CD14-positive monocyte (primary cell): ENCODE measurements at regions not wholly inside any gene's neighbourhood (a gene's known extent, or its start where the extent isn't known, plus 50 kb on each side); places are given as distances from the start of the nearest gene placed in this dataset.

Experiments used
- DNase-seq, 3 donors: peaks; one replicate each; pipeline ENCODE4 v3.0.0-alpha.2; 2011 to 2022
- H2AFZ ChIP-seq: 2 replicates; pipeline ENCODE4 v1.6.0; 2012; ENCODE audit warnings: mild to moderate bottlenecking, low read depth, low read length, inconsistent platforms; ENCODE audit not compliant: insufficient read depth, poor library complexity, severe bottlenecking
- H3K27ac ChIP-seq, 2 donors: 1 replicate in 1 of 2; 2 replicates in 1 of 2; pipeline ENCODE4 v1.5.1; 2012 to 2013; ENCODE audit warnings: low read length in 2 of 2, control low read depth in 1 of 2, inconsistent platforms in 1 of 2, low read depth in 1 of 2, mild to moderate bottlenecking in 1 of 2
- H3K27me3 ChIP-seq, 2 donors: one replicate each; pipeline versions ENCODE4 v1.6.0 to v1.6.1; 2011 to 2013; ENCODE audit warnings: low read length in 2 of 2; ENCODE audit not compliant: control insufficient read depth in 2 of 2, insufficient read depth in 2 of 2
- H3K36me3 ChIP-seq, 2 donors: replicated peaks in 1 of 2; 1 replicate in 1 of 2; 2 replicates in 1 of 2; pipeline versions ENCODE4 v1.5.1 to v1.6.1; 2012 to 2013; ENCODE audit warnings: low read length in 2 of 2, control low read depth in 1 of 2, inconsistent platforms in 1 of 2, mild to moderate bottlenecking in 1 of 2; ENCODE audit not compliant: insufficient read depth in 2 of 2, control insufficient read depth in 1 of 2
- H3K4me1 ChIP-seq, 2 donors: 1 replicate in 1 of 2; 2 replicates in 1 of 2; pipeline versions ENCODE4 v1.5.1 to v1.6.1; 2012 to 2013; ENCODE audit warnings: low read length in 2 of 2, control low read depth in 1 of 2, inconsistent platforms in 1 of 2, mild to moderate bottlenecking in 1 of 2, moderate library complexity in 1 of 2; ENCODE audit not compliant: insufficient read depth in 2 of 2, control insufficient read depth in 1 of 2
- H3K4me2 ChIP-seq: replicated peaks from 2 replicates; pipeline ENCODE3; 2012; ENCODE audit warnings: low read length, moderate library complexity, mild to moderate bottlenecking; ENCODE audit not compliant: poor library complexity, severe bottlenecking; ENCODE audit errors: extremely low read depth
- H3K4me3 ChIP-seq, 3 experiments: fragments of 200-600 bp in 1 of 3; sonication (generic) in 1 of 3; replicated peaks in 1 of 3; 1 replicate in 2 of 3; 2 replicates in 1 of 3; pipeline ENCODE4 v1.5.1; 2011 to 2013; ENCODE audit warnings: low read length in 3 of 3, mild to moderate bottlenecking in 3 of 3, control low read depth in 2 of 3, low read depth in 2 of 3, inconsistent platforms in 1 of 3, moderate library complexity in 1 of 3
- H3K79me2 ChIP-seq: 2 replicates; pipeline ENCODE4 v1.6.0; 2012; ENCODE audit warnings: mild to moderate bottlenecking, control low read depth, inconsistent platforms, low read length, moderate library complexity; ENCODE audit not compliant: insufficient read depth
- H3K9ac ChIP-seq: 2 replicates; pipeline ENCODE4 v1.6.0; 2017; ENCODE audit warnings: low read length, mild to moderate bottlenecking; ENCODE audit not compliant: insufficient read depth, poor library complexity, severe bottlenecking
- H3K9me3 ChIP-seq, 2 donors: replicated peaks in 1 of 2; 1 replicate in 1 of 2; 2 replicates in 1 of 2; pipeline versions ENCODE4 v1.5.1 to v1.6.1; 2012 to 2013; ENCODE audit warnings: low read length in 2 of 2, control low read depth in 1 of 2; ENCODE audit not compliant: control insufficient read depth in 1 of 2, insufficient read depth in 1 of 2
- H4K20me1 ChIP-seq: 2 replicates; pipeline ENCODE4 v1.6.0; 2012; ENCODE audit warnings: mild to moderate bottlenecking, low read length, control low read depth, moderate library complexity; ENCODE audit not compliant: insufficient read depth
- H3K27ac Mint-ChIP-seq, 7 donors: one replicate each; pipeline ENCODE4 v1.8.0; 2020; ENCODE audit warnings: mild to moderate bottlenecking in 7 of 7, mixed read lengths in 7 of 7, moderate library complexity in 6 of 7, inconsistent platforms in 2 of 7
- H3K27me3 Mint-ChIP-seq, 3 donors: one replicate each; pipeline ENCODE4 v1.8.0; 2021 to 2022; ENCODE audit warnings: low read depth in 3 of 3, mild to moderate bottlenecking in 3 of 3, mixed read lengths in 3 of 3, moderate library complexity in 3 of 3, inconsistent platforms in 1 of 3
- H3K36me3 Mint-ChIP-seq, 2 donors: one replicate each; pipeline ENCODE4 v1.8.0; 2020; ENCODE audit warnings: mixed read lengths in 2 of 2, inconsistent platforms in 1 of 2, mild to moderate bottlenecking in 1 of 2
- H3K4me1 Mint-ChIP-seq: one replicate; pipeline ENCODE4 v1.8.0; 2020; ENCODE audit warnings: mild to moderate bottlenecking, mixed read lengths
- H3K4me3 Mint-ChIP-seq, 2 donors: one replicate each; pipeline ENCODE4 v1.8.0; 2020; ENCODE audit warnings: mild to moderate bottlenecking in 2 of 2, mixed read lengths in 2 of 2, moderate library complexity in 1 of 2
- H3K9me3 Mint-ChIP-seq, 7 donors: one replicate each; pipeline ENCODE4 v1.8.0; 2020 to 2022; ENCODE audit warnings: mixed read lengths in 7 of 7, mild to moderate bottlenecking in 6 of 7, moderate library complexity in 6 of 7, inconsistent platforms in 2 of 7
- CTCF ChIP-seq: fragments of 200-600 bp; IDR thresholded peaks from one replicate; pipeline ENCODE4 v1.8.0; 2022; ENCODE audit warnings: antibody characterized with exemption, mild to moderate bottlenecking
- WGBS: methylation state at CpG from one replicate; pipeline ENCODE4 v1.1.5; 2013; ENCODE audit warnings: missing lambda C conversion rate; ENCODE audit not compliant: insufficient coverage; 5-methylcytosine and 5-hydroxymethylcytosine counted together
- intact Hi-C, 2 donors: fragments of 100-400 bp; cut with micrococcal nuclease; formaldehyde crosslinking; loops; one replicate each; pipeline versions ENCODE4 v1.15.0 to v1.15.1; 2023

DNA sequence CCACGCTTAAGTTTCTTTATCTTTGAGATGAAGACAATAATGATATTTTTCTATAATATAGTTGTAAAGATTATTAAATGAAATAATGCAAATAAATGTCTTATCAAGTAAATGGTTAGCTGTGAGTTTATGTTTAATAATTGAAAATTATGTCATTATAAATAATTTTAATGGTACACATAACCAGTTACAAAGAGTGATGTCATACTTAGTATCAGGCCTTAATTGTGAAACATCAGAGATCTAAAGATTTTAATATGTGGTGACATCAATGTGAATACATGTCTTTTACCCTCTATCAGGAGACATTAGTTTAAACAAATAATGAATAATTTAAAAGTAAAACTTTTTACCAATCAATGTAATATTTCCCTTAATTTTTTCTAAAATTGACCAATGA is 63.8 kb upstream of the P2RY1 start:
- intact Hi-C loops, result no loop called here
- TF ChIP-seq CTCF, result no peak
- no peak overlapping the region for H3K9ac ChIP-seq
- H2AFZ ChIP-seq, result no peak overlapping the region
- H3K36me3 Mint-ChIP-seq, result no peaks in the 10 kb centered on the region
- H3K9me3 Mint-ChIP-seq, result peaks cover 0 to 4% (median 0%) of the 10 kb centered on the region in 7 donors
- H3K36me3 ChIP-seq, result no peaks in the 10 kb centered on the region
- H3K4me2 ChIP-seq, result no peak overlapping the region
- peaks cover 0 to 4% of the 10 kb centered on the region in 2 donors for H3K4me1 ChIP-seq
- no peaks in the 10 kb centered on the region for H3K27me3 Mint-ChIP-seq
- H4K20me1 ChIP-seq, result no peaks in the 10 kb centered on the region
- no peak for DNase-seq
- WGBS, result no CpG with 5 or more reads among the region's 1 CpG
- H3K4me3 Mint-ChIP-seq, result no peak overlapping the region
- H3K9me3 ChIP-seq, result no peaks in the 10 kb centered on the region
- no peak overlapping the region for H3K27ac Mint-ChIP-seq
- no peak overlapping the region for H3K27ac ChIP-seq
- H3K27me3 ChIP-seq, result no peaks in the 10 kb centered on the region
- H3K4me3 ChIP-seq, result no peak overlapping the region
- no peaks in the 10 kb centered on the region for H3K79me2 ChIP-seq
- peaks cover 3% of the 10 kb centered on the region for H3K4me1 Mint-ChIP-seq

DNA sequence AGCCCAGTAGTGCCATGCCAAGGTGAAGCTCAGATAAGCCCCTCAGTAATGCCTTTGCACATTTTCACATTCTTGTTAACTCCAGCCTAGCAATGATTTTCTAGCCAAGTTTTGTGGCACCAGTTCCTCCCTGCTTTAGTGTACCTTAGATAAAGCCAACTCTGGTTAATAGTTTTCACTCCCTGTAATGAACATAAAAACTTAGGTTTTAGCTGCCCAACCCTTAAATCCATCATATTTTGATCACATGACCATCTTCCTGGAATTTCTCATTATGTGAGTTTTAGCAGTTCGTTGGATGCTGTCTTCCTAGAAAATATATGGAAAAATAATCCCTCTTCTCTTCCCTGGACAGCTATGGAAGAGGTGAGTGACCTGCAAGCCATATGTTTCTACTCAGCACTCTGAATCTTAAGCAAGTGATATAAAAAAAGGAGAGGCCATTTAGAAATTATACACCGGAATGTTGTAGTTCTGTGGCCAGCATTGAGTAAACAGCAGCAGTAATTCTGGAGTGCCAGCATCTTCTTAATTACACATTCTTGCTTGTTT is 62.2 kb upstream of the P2RY1 start:
- no peak for DNase-seq
- Histone ChIP-seq H3K9me3 (peaks cover 0 to 2% of the 10 kb centered on the region in 2 donors), H3K27ac (no peak overlapping the region), H2AFZ (no peak overlapping the region), H3K4me3 (no peak overlapping the region), H3K36me3 (no peaks in the 10 kb centered on the region), H3K9ac (no peak overlapping the region), H3K27me3 (no peaks in the 10 kb centered on the region), H3K4me2 (no peak overlapping the region), H3K79me2 (no peaks in the 10 kb centered on the region), H4K20me1 (no peaks in the 10 kb centered on the region), H3K4me1 (peaks cover 0 to 4% of the 10 kb centered on the region in 2 donors)
- no peaks in the 10 kb centered on the region for H3K27me3 Mint-ChIP-seq
- peaks cover 0 to 7% (median 4%) of the 10 kb centered on the region in 7 donors for H3K9me3 Mint-ChIP-seq
- H3K4me1 Mint-ChIP-seq, result peaks cover 2% of the 10 kb centered on the region
- H3K4me3 Mint-ChIP-seq, result no peak overlapping the region
- TF ChIP-seq CTCF, result no peak
- intact Hi-C loops, result no loop called here
- H3K27ac Mint-ChIP-seq, result no peak overlapping the region
- H3K36me3 Mint-ChIP-seq, result no peaks in the 10 kb centered on the region
- no CpG with 5 or more reads among the region's 2 CpGs for WGBS
